Stomach (tissue), 8 donors: ENCODE measurements at regions not wholly inside any gene's neighbourhood (a gene's known extent, or its start where the extent isn't known, plus 50 kb on each side); places are given as distances from the start of the nearest gene placed in this dataset.

ENCODE experiments used
- DNase-seq, 2 donors: peaks; one replicate each; pipeline versions ENCODE4 v3.0.0 to v3.0.0-alpha.2; 2013 to 2019
- H3K27ac ChIP-seq, 5 donors: fragments of 200-600 bp in 4 of 5; sonication (generic) in 4 of 5; one replicate each; pipeline ENCODE4 v1.5.1; 2013 to 2019; ENCODE audit warnings: mild to moderate bottlenecking in 1 of 5, moderate library complexity in 1 of 5
- H3K27me3 ChIP-seq, 3 donors: fragments of 200-600 bp; sonication (generic); one replicate each; pipeline ENCODE4 v1.5.1; 2017 to 2019; ENCODE audit warnings: mixed run types in 1 of 3
- H3K36me3 ChIP-seq, 4 donors: fragments of 200-600 bp; sonication (generic); 1 replicate in 3 of 4; 2 replicates in 1 of 4; pipeline ENCODE4 v1.5.1; 2016 to 2019
- H3K4me1 ChIP-seq, 4 donors: fragments of 200-600 bp; sonication (generic); one replicate each; pipeline ENCODE4 v1.5.1; 2016 to 2019
- H3K4me3 ChIP-seq, 4 donors: fragments of 200-600 bp; sonication (generic) in 3 of 4; one replicate each; pipeline ENCODE4 v1.5.1; 2016 to 2019; ENCODE audit warnings: mild to moderate bottlenecking in 1 of 4
- H3K9me3 ChIP-seq, 4 donors: fragments of 200-600 bp; sonication (generic); one replicate each; pipeline ENCODE4 v1.5.1; 2016 to 2019
- EP300 ChIP-seq: sonication (generic); formaldehyde crosslinking; IDR thresholded peaks from one replicate; pipeline ENCODE4 v1.6.1; 2017; ENCODE audit warnings: antibody characterized with exemption
- POLR2A ChIP-seq, 4 donors: fragments of 450-650 bp; IDR thresholded peaks; one replicate each; pipeline ENCODE4 v1.6.1; 2016; ENCODE audit warnings: antibody characterized with exemption in 4 of 4, control low read depth in 2 of 4, mild to moderate bottlenecking in 1 of 4, moderate library complexity in 1 of 4
- POLR2AphosphoS5 ChIP-seq, 3 donors: sonication (generic); formaldehyde crosslinking; IDR thresholded peaks; one replicate each; pipeline ENCODE4 v1.6.1; 2016; ENCODE audit warnings: antibody characterized with exemption in 3 of 3
- WGBS, 5 donors: extraction: QIAGEN DNeasy Blood & Tissue Kit in 3 of 5; methylation state at CpG; one replicate each; pipeline versions ENCODE4 v1.1.5 to v1.1.7; 2013 to 2018; 5-methylcytosine and 5-hydroxymethylcytosine counted together
- intact Hi-C: fragments of 100-400 bp; cut with DNase I; formaldehyde crosslinking; loops from one replicate; pipeline ENCODE4 v1.15.1; 2023; ENCODE audit warnings: low total_unique reads
- TF ChIP-seq, protein P1 (sequence below), 7 experiments: fragments of 450-650 bp in 4 of 7; fragments of 200-600 bp in 3 of 7; sonication (generic) in 3 of 7; IDR thresholded peaks; one replicate each; pipeline ENCODE4 v1.5.1; 2016 to 2019; ENCODE audit warnings: antibody characterized with exemption in 7 of 7, control low read depth in 2 of 7, mild to moderate bottlenecking in 1 of 7
- donor health status: healthy with polysubstance abuse.
- donor health status: Bipolar disorder and iron deficiency.
- donor health status: healthy.

DNA sequence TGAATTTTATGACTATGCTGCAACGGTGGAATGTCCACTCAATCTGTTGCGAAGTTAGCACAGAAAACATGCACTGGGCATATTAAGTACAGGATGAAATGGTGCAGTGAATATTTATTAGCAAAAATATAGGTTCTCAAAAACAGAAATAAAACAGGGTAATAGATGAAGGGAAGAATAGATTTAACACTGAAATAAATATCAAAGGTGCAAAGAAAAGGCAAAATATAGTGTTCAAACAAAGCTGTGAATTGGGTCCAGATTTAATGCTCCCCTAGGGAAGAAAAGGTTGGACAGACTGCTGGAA lies 435.2 kb upstream of the MGMT start:
- Histone ChIP-seq H3K9me3 (no peaks in the 10 kb centered on the region), H3K36me3 (no peaks in the 10 kb centered on the region), H3K4me1 (peaks cover 0 to 27% (median 7%) of the 10 kb centered on the region in 4 donors), H3K27ac (no peak overlapping the region), H3K4me3 (no peak overlapping the region), H3K27me3 (peaks cover 0 to 86% (median 36%) of the 10 kb centered on the region in 3 donors)
- no peak for TF ChIP-seq POLR2AphosphoS5 (IDR thresholded peaks at IDR 0.05)
- TF ChIP-seq, protein P1, sequence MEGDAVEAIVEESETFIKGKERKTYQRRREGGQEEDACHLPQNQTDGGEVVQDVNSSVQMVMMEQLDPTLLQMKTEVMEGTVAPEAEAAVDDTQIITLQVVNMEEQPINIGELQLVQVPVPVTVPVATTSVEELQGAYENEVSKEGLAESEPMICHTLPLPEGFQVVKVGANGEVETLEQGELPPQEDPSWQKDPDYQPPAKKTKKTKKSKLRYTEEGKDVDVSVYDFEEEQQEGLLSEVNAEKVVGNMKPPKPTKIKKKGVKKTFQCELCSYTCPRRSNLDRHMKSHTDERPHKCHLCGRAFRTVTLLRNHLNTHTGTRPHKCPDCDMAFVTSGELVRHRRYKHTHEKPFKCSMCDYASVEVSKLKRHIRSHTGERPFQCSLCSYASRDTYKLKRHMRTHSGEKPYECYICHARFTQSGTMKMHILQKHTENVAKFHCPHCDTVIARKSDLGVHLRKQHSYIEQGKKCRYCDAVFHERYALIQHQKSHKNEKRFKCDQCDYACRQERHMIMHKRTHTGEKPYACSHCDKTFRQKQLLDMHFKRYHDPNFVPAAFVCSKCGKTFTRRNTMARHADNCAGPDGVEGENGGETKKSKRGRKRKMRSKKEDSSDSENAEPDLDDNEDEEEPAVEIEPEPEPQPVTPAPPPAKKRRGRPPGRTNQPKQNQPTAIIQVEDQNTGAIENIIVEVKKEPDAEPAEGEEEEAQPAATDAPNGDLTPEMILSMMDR (IDR thresholded peaks at IDR 0.05): no peak
- TF ChIP-seq EP300: no peak
- TF ChIP-seq POLR2A (IDR thresholded peaks at IDR 0.05): no peak
- DNase-seq: no peak
- 3 to 12% (median 11%) methylated on average over 2 of the region's 2 CpGs for WGBS, 5 donors
- intact Hi-C loops: loop anchor here (5.0 kb wide), 1 partner anchor 936 kb away; no protein-coding TSS in a partner anchor

DNA sequence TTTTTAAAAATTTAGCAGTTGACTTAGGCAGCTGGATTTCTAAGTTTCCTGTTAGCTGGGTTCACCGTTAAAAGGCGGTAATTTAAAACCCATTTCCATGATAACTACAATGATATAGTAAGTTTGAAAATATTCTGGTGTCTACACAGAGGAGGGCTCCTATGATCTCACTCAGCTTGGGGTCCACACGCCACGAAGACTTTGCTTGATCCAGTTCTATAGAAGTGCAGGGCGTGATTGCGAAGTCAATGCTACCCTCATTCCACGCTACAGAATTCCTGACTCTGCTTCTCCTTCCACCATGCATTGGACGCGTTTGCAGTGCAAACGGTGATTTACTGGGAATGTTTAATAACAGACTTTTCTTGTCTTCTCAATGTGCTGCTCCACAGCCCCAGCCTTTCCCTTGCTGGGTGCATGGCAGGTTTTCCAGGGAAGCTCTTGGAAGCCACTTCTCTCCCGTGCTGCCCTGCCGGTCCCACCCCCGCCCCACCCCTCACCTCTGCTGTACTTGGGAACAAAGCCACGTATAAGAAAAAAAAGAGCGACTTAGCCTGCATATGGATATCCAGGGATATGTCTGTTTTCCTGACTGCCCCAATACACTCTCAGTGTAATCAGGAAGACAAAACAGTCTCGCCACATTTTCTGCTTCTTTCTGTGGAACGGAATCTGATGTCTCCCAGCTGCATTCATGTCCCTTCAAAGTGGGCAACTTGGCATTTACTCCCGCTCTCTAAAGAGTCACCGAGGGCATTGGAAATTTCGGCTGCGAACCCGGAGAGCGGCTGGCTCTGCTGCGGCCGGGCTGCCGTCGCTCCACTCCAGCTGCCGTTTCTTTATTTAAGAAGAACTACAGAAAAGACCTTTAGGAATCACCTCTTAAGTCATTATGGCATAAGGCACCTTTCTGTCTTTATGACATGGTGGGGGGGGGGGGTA lies 434.4 kb upstream of the MGMT start:
- intact Hi-C loops: loop anchor here (5.0 kb wide), 1 partner anchor 935 kb away; no protein-coding TSS in a partner anchor
- Histone ChIP-seq H3K27me3 (peaks cover 0 to 94% (median 36%) of the 10 kb centered on the region in 3 donors), H3K36me3 (no peaks in the 10 kb centered on the region), H3K27ac (no peak overlapping the region), H3K9me3 (no peaks in the 10 kb centered on the region), H3K4me3 (no peak overlapping the region), H3K4me1 (peaks cover 0 to 27% (median 7%) of the 10 kb centered on the region in 4 donors)
- DNase-seq: no peak
- TF ChIP-seq EP300 (no peak), POLR2AphosphoS5 (IDR thresholded peaks at IDR 0.05) (no peak), POLR2A (IDR thresholded peaks at IDR 0.05) (no peak)
- TF ChIP-seq, protein P1 (IDR thresholded peaks at IDR 0.05): no peak
- 60 to 72% (median 68%) methylated on average over 28 of the region's 28 CpGs for WGBS, 5 donors

DNA sequence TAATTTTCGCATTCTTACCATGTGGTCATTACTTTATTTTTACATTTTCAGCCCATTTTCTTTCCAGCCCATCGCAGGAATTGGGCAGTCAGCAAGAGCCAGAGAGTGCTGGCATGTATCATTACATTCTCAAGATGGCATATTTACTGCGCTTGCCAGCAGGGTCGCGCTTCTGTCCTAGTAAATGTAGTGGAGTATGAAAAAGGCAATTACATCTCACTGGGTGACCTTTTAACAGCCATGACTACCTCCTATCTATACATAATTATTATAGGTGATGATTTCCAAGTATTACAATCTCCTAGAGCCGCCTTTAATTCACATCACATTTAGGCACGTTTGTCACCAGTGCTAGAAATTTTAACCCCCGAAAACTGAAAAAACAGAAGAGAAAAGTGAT lies 433.7 kb upstream of the MGMT start:
- 62 to 75% (median 69%) methylated on average over 8 of the region's 8 CpGs for WGBS, 5 donors
- H3K9me3 ChIP-seq: no peaks in the 10 kb centered on the region

DNA sequence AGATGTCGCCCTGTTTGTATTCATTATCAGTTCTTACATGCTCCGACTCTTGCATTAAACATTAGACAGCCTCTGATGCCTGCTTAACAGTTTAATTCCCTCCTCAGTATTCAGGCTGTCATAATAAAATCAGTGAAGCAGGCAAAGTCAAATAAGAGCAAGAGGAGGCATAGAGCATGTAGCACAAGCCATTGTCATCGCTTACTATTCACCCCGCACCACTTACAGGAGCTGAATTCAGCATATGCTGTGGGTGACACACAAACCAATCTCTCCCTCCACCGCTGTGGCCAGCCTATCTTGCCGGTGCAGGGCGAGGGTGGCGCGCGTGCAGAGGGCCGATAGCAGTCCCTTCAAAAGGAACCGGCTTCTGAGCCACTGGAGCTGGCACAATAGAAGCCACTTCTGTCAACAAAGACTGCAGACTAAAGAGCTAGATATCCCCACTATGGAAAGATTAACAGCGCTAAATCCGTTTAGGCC lies 433.2 kb upstream of the MGMT start:
- H3K4me1 ChIP-seq: peaks cover 0 to 27% (median 7%) of the 10 kb centered on the region in 4 donors
- H3K27me3 ChIP-seq: peaks cover 0 to 87% (median 36%) of the 10 kb centered on the region in 3 donors
- TF ChIP-seq POLR2A (IDR thresholded peaks at IDR 0.05) (no peak), POLR2AphosphoS5 (IDR thresholded peaks at IDR 0.05) (no peak), EP300 (no peak)
- TF ChIP-seq, protein P1 (IDR thresholded peaks at IDR 0.05): no peak
- intact Hi-C loops: loop anchor here (5.0 kb wide), 1 partner anchor 933 kb away; no protein-coding TSS in a partner anchor
- no peak overlapping the region for H3K4me3 ChIP-seq
- no peak overlapping the region for H3K27ac ChIP-seq
- no peaks in the 10 kb centered on the region for H3K9me3 ChIP-seq
- H3K36me3 ChIP-seq: no peaks in the 10 kb centered on the region
- DNase-seq: peak; percentile 53 to 56
- 21 to 54% (median 32%) methylated on average over 14 of the region's 14 CpGs for WGBS, 5 donors

More for the DNA sequence above, 433.7 kb upstream of the MGMT start:
- TF ChIP-seq, protein P1 (IDR thresholded peaks at IDR 0.05): no peak
- no peak for TF ChIP-seq POLR2AphosphoS5 (IDR thresholded peaks at IDR 0.05)
- TF ChIP-seq POLR2A (IDR thresholded peaks at IDR 0.05): no peak
- Histone ChIP-seq H3K4me1 (peaks cover 0 to 27% (median 7%) of the 10 kb centered on the region in 4 donors), H3K36me3 (no peaks in the 10 kb centered on the region), H3K4me3 (no peak overlapping the region), H3K27ac (no peak overlapping the region), H3K27me3 (peaks cover 0 to 91% (median 36%) of the 10 kb centered on the region in 3 donors)
- DNase-seq: no peak
- intact Hi-C loops: loop anchor here (5.0 kb wide), 1 partner anchor 934 kb away; no protein-coding TSS in a partner anchor
